ENCODE measurements at regions not wholly inside any gene's neighbourhood (a gene's known extent, or its start where the extent isn't known, plus 50 kb on each side); places are given as distances from the start of the nearest gene placed in this dataset.

DNA sequence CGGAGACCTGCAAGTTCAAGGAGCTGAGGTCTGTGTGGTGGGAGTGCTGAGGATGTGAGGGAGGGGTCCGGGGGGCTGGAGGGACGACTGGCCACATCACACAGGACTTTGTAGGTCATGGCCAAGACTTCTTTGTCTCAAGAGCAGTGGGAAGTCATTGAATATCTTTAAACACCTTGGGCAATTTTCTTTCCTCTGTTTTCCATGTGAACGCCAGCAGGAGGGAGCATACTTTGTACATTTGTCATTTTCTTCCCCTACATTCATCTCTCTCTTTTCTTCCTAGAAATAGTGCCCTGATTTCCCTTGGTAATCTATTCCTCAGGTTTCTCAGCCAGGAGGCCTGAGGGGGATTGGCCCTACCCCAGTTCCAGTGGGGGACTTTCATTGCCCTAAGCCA lies 153.7 kb upstream of the MSX2 start:
- Histone ChIP-seq H3K4me1 (ENCODE audit: insufficient read depth, poor library complexity, severe bottlenecking) (peaks cover 19% of the 10 kb centered on the region), H3K36me3 (ENCODE audit: low read depth) (no peaks in the 10 kb centered on the region), H3K9me3 (ENCODE audit: severe bottlenecking) (no peaks in the 10 kb centered on the region), H3K4me3 (ENCODE audit: severe bottlenecking) (no peak overlapping the region), H3K27me3 (ENCODE audit: insufficient read depth, poor library complexity, severe bottlenecking) (no peaks in the 10 kb centered on the region), H3K27ac (ENCODE audit: poor library complexity, severe bottlenecking) (no peak overlapping the region)
- TF ChIP-seq, protein P1, sequence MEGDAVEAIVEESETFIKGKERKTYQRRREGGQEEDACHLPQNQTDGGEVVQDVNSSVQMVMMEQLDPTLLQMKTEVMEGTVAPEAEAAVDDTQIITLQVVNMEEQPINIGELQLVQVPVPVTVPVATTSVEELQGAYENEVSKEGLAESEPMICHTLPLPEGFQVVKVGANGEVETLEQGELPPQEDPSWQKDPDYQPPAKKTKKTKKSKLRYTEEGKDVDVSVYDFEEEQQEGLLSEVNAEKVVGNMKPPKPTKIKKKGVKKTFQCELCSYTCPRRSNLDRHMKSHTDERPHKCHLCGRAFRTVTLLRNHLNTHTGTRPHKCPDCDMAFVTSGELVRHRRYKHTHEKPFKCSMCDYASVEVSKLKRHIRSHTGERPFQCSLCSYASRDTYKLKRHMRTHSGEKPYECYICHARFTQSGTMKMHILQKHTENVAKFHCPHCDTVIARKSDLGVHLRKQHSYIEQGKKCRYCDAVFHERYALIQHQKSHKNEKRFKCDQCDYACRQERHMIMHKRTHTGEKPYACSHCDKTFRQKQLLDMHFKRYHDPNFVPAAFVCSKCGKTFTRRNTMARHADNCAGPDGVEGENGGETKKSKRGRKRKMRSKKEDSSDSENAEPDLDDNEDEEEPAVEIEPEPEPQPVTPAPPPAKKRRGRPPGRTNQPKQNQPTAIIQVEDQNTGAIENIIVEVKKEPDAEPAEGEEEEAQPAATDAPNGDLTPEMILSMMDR (IDR thresholded peaks at IDR 0.05; ENCODE audit: poor library complexity, severe bottlenecking) = no peak
- ATAC-seq (ENCODE audit: low read depth) (no peak), DNase-seq (ENCODE audit: low spot score) (no peak)

DNA sequence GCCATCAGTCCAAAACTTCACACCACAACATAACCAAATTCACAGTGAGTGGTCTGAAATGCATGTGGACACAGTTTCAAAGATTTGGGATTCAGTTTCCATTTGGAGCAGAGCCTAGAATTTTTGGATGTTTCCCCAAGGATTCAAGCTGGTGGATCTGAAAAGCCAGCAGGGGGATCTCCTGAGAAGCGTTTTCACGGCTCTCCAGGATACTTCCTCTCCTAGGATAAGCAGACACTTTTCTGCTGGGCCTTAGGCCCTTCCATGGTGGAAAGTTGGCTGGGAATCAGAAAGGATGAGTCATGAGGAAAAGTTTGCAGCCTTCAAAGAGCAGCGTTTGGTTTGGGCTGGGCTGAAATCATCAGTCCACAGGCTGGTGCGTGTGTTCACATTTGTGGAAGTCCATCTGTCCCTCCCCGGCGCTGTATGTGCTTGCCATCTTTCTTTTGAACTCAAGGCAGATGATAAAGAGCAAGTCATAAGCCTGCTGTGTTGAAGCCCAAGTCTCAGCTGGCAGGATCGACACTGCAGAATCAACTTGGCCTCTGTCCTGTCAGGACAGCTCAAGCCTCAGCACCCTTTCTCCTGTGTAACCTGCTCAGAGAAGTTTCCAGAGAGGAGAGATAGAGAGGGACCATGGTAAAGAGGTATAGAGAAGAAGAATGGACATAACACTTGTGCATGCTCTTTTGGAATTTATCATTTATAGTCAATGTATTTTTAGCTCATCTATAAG lies 152.6 kb upstream of the MSX2 start:
- Histone ChIP-seq H3K27ac (ENCODE audit: poor library complexity, severe bottlenecking) (no peak overlapping the region), H3K9me3 (ENCODE audit: severe bottlenecking) (no peaks in the 10 kb centered on the region), H3K27me3 (ENCODE audit: insufficient read depth, poor library complexity, severe bottlenecking) (no peaks in the 10 kb centered on the region), H3K4me3 (ENCODE audit: severe bottlenecking) (no peak overlapping the region), H3K36me3 (ENCODE audit: low read depth) (no peaks in the 10 kb centered on the region), H3K4me1 (ENCODE audit: insufficient read depth, poor library complexity, severe bottlenecking) (peaks cover 19% of the 10 kb centered on the region)
- DNase-seq (ENCODE audit: low spot score) (peak; percentile 86), ATAC-seq (ENCODE audit: low read depth) (peak; percentile 90)
- TF ChIP-seq, protein P1 (IDR thresholded peaks at IDR 0.05; ENCODE audit: poor library complexity, severe bottlenecking) = peak; percentile 75

DNA sequence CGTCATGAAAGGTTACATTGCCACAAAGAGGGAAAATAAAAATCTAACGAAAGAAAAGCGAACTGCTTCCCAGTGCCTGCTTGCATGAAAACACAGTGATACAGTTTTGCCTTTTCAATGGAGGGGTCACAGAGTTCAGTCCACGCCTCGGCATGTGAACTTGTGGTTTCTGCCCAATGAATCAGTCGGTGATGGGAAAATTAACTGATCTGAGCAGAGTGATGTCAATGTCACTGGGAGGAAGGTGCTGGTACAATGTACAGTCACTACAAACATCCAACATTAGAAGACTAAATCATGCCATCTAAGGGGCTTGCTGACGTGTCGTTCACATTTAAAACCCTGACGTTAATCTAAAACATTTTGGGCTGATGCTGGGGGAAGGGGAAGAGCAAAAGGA lies 151.8 kb upstream of the MSX2 start:
- DNase-seq (ENCODE audit: low spot score) (no peak), ATAC-seq (ENCODE audit: low read depth) (no peak)
- H3K4me3 ChIP-seq (ENCODE audit: severe bottlenecking) = no peak overlapping the region
- H3K4me1 ChIP-seq (ENCODE audit: insufficient read depth, poor library complexity, severe bottlenecking) = peaks cover 11% of the 10 kb centered on the region
- TF ChIP-seq, protein P1 (IDR thresholded peaks at IDR 0.05; ENCODE audit: poor library complexity, severe bottlenecking) = no peak
- H3K27me3 ChIP-seq (ENCODE audit: insufficient read depth, poor library complexity, severe bottlenecking) = no peaks in the 10 kb centered on the region
- no peak overlapping the region for H3K27ac ChIP-seq (ENCODE audit: poor library complexity, severe bottlenecking)
- H3K36me3 ChIP-seq (ENCODE audit: low read depth) = no peaks in the 10 kb centered on the region
- H3K9me3 ChIP-seq (ENCODE audit: severe bottlenecking) = no peaks in the 10 kb centered on the region

DNA sequence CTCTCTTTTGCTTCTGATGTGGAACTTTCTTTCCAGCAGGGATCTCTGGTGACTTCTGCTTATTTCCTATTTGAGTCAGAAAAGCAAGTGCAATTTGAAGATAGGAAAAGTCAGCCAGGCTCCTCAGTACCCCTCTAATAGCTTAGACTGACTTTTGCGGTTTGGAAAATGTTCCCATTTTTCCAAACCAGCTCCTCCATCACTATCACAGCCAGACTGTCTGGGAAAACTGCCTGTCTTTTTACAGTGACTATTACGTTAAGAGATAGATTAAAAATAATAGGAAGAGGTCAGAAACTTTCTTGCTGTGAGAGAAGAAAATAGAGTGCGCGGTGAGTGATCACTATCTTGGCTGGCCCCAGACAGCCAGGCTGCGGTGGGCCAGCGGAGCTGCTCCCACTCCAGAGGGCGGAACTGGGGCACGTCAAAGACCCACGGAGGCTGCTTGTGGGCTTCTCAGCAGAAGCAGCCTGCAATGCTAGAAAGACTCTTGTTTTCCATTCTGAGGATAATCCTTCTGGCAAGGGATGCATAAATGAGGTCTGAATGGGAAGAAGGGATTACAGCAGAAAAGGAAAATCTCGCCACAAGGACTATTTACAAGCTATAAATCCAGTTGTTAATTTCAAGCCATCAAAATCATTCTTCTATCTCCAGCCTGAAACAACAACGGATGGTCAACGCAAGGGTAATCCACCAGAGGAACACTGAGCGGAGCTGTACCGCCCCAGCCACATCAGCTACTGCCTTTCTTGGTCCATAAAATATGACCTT lies 151.0 kb upstream of the MSX2 start:
- TF ChIP-seq, protein P1 (IDR thresholded peaks at IDR 0.05; ENCODE audit: poor library complexity, severe bottlenecking) = no peak
- Histone ChIP-seq H3K9me3 (ENCODE audit: severe bottlenecking) (no peaks in the 10 kb centered on the region), H3K4me3 (ENCODE audit: severe bottlenecking) (no peak overlapping the region), H3K36me3 (ENCODE audit: low read depth) (no peaks in the 10 kb centered on the region), H3K27ac (ENCODE audit: poor library complexity, severe bottlenecking) (no peak overlapping the region), H3K4me1 (ENCODE audit: insufficient read depth, poor library complexity, severe bottlenecking) (peaks cover 10% of the 10 kb centered on the region), H3K27me3 (ENCODE audit: insufficient read depth, poor library complexity, severe bottlenecking) (no peaks in the 10 kb centered on the region)
- ATAC-seq (ENCODE audit: low read depth) (no peak), DNase-seq (ENCODE audit: low spot score) (no peak)

DNA sequence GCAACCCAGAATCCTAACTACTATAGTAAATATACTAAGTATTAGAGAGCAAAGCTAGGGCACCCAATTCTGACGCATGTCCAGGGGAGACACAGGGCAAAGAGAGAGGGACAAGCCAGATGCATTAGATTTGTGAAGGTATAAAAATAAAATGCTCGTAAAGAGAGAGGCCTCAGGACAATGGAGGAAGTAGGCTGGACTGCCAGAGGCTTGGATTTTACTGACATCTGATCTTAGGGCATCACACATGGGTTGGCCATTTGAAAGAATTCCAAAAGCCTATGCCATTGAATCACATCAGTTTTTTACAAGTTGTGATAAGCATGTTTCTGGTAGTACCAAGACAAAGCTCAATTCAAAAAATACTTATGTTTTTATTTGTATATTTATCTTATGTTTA lies 149.3 kb upstream of the MSX2 start:
- Histone ChIP-seq H3K36me3 (ENCODE audit: low read depth) (no peaks in the 10 kb centered on the region), H3K4me1 (ENCODE audit: insufficient read depth, poor library complexity, severe bottlenecking) (peaks cover 10% of the 10 kb centered on the region), H3K27ac (ENCODE audit: poor library complexity, severe bottlenecking) (no peak overlapping the region), H3K4me3 (ENCODE audit: severe bottlenecking) (no peak overlapping the region), H3K9me3 (ENCODE audit: severe bottlenecking) (no peaks in the 10 kb centered on the region), H3K27me3 (ENCODE audit: insufficient read depth, poor library complexity, severe bottlenecking) (no peaks in the 10 kb centered on the region)
- TF ChIP-seq, protein P1 (IDR thresholded peaks at IDR 0.05; ENCODE audit: poor library complexity, severe bottlenecking) = no peak
- ATAC-seq (ENCODE audit: low read depth) (no peak), DNase-seq (ENCODE audit: low spot score) (no peak)

Measured in RWPE2 (cell line).